GM06990 (cell line): ENCODE measurements at regions not wholly inside any gene's neighbourhood (a gene's known extent, or its start where the extent isn't known, plus 50 kb on each side); places are given as distances from the start of the nearest gene placed in this dataset.

Experiments used
- DNase-seq: peaks from one replicate; pipeline ENCODE4 v3.0.0-alpha.2; 2011; ENCODE audit not compliant: insufficient read length; ENCODE audit errors: extremely low read depth
- H3K27me3 ChIP-seq: replicated peaks from 2 replicates; pipeline ENCODE4 v1.6.0; 2011; ENCODE audit warnings: low read length; ENCODE audit not compliant: control insufficient read depth, insufficient read depth
- H3K36me3 ChIP-seq: 2 replicates; pipeline ENCODE4 v1.5.1; 2011; ENCODE audit warnings: low read length; ENCODE audit not compliant: control insufficient read depth, insufficient read depth
- H3K4me3 ChIP-seq: replicated peaks from 2 replicates; pipeline ENCODE4 v1.5.1; 2011; ENCODE audit warnings: low read depth, mild to moderate bottlenecking, control low read depth, low read length
- CTCF ChIP-seq: IDR thresholded peaks from 2 replicates; pipeline ENCODE4 v1.5.1; 2011; ENCODE audit warnings: low read length, control low read depth, mild to moderate bottlenecking, inconsistent platforms; ENCODE audit not compliant: insufficient read depth, poor library complexity, severe bottlenecking

- no peak for TF ChIP-seq CTCF
- DNase-seq, result no peak
- Histone ChIP-seq H3K36me3 (no peaks in the 10 kb centered on the region), H3K27me3 (no peaks in the 10 kb centered on the region), H3K4me3 (no peak overlapping the region)
Measured at GRCh38 chr15:58332676-58333400, 99.0 kb upstream of the LIPC start.

GRCh38 chr15:58334803-58335202 is 97.0 kb upstream of the LIPC start:
- no peak overlapping the region for H3K4me3 ChIP-seq
- no peaks in the 10 kb centered on the region for H3K27me3 ChIP-seq
- no peak for DNase-seq
- no peak for TF ChIP-seq CTCF
- H3K36me3 ChIP-seq, result no peaks in the 10 kb centered on the region

- TF ChIP-seq CTCF, result no peak
- Histone ChIP-seq H3K27me3 (no peaks in the 10 kb centered on the region), H3K36me3 (no peaks in the 10 kb centered on the region), H3K4me3 (no peak overlapping the region)
- no peak for DNase-seq
Measured at GRCh38 chr15:58336161-58336560, 95.6 kb upstream of the LIPC start.

- Histone ChIP-seq H3K27me3 (no peaks in the 10 kb centered on the region), H3K36me3 (no peaks in the 10 kb centered on the region), H3K4me3 (no peak overlapping the region)
- TF ChIP-seq CTCF, result no peak
- no peak for DNase-seq
Measured at GRCh38 chr15:58340176-58340575, 91.6 kb upstream of the LIPC start.

- TF ChIP-seq CTCF, result no peak
- DNase-seq, result no peak
- Histone ChIP-seq H3K27me3 (no peaks in the 10 kb centered on the region), H3K4me3 (no peak overlapping the region), H3K36me3 (no peaks in the 10 kb centered on the region)
Measured at GRCh38 chr15:58342508-58342907, 89.3 kb upstream of the LIPC start.
